ENCODE measurements at regions not wholly inside any gene's neighbourhood (a gene's known extent, or its start where the extent isn't known, plus 50 kb on each side); places are given as distances from the start of the nearest gene placed in this dataset.
"Not testable (repeated sequence)": the region's sequence is repeated elsewhere in the genome, so short reads cannot be mapped to it uniquely, and the experiment has no call there.

DNA sequence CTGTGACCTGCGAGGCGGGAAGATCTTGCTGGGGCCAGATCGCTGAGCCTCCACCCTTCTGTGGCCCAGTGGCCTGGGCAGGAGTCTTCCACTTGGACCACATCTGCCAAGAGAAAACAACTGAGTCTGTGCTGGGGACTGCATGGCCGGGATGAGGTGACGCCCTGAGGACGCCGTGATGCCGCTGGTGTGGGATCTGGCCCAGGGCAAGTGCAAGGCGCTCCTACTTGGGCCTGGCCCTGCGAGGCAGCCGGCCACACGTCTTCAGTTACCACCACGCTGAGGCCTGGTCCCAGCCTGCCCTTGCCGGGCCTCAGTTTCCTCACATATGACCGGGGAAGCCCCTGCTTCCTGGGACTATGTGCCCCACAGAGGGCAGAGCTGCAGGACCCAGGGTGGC is 133.4 kb downstream of the SLC25A46 start:
- Histone ChIP-seq H3K9me3 (no peaks in the 10 kb centered on the region), H3K27me3 (no peaks in the 10 kb centered on the region), H3K36me3 (no peaks in the 10 kb centered on the region), H3K4me1 (no peaks in the 10 kb centered on the region), H3K27ac (no peak overlapping the region), H3K4me3 (no peak overlapping the region)
- DNase-seq (ENCODE audit: low spot score in 2 of 2), result no peak
- TF ChIP-seq, protein P1, sequence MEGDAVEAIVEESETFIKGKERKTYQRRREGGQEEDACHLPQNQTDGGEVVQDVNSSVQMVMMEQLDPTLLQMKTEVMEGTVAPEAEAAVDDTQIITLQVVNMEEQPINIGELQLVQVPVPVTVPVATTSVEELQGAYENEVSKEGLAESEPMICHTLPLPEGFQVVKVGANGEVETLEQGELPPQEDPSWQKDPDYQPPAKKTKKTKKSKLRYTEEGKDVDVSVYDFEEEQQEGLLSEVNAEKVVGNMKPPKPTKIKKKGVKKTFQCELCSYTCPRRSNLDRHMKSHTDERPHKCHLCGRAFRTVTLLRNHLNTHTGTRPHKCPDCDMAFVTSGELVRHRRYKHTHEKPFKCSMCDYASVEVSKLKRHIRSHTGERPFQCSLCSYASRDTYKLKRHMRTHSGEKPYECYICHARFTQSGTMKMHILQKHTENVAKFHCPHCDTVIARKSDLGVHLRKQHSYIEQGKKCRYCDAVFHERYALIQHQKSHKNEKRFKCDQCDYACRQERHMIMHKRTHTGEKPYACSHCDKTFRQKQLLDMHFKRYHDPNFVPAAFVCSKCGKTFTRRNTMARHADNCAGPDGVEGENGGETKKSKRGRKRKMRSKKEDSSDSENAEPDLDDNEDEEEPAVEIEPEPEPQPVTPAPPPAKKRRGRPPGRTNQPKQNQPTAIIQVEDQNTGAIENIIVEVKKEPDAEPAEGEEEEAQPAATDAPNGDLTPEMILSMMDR (IDR thresholded peaks at IDR 0.05), result no peak
- intact Hi-C loops (cut with DNase I), result no loop called here

DNA sequence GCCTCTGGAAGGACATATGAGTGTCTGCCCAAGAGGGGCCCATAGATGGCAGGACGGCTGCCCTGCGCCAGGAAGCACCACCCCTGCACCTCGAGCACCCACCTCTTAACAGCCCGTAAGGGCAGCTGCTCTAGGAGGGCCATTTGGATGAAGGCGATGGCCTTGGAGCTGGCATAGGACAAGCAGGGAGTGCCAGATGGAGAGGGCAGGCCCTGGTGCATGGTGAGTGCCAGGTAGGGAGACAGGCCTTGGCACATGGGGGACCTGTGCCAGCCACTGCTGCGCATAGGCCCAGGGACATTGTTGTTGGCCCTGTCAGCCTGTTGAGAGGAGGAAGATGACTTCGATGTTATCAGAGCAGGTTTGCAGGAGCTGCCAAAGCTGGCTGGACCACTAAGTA is 134.2 kb downstream of the SLC25A46 start:
- no peak overlapping the region for H3K27ac ChIP-seq
- H3K4me3 ChIP-seq, result no peak overlapping the region
- no peaks in the 10 kb centered on the region for H3K36me3 ChIP-seq
- no peaks in the 10 kb centered on the region for H3K4me1 ChIP-seq
- no peaks in the 10 kb centered on the region for H3K27me3 ChIP-seq
- TF ChIP-seq, protein P1 (IDR thresholded peaks at IDR 0.05), result no peak
- no peaks in the 10 kb centered on the region for H3K9me3 ChIP-seq
- intact Hi-C loops (cut with DNase I), result no loop called here
- no peak for DNase-seq (ENCODE audit: low spot score in 2 of 2)

DNA sequence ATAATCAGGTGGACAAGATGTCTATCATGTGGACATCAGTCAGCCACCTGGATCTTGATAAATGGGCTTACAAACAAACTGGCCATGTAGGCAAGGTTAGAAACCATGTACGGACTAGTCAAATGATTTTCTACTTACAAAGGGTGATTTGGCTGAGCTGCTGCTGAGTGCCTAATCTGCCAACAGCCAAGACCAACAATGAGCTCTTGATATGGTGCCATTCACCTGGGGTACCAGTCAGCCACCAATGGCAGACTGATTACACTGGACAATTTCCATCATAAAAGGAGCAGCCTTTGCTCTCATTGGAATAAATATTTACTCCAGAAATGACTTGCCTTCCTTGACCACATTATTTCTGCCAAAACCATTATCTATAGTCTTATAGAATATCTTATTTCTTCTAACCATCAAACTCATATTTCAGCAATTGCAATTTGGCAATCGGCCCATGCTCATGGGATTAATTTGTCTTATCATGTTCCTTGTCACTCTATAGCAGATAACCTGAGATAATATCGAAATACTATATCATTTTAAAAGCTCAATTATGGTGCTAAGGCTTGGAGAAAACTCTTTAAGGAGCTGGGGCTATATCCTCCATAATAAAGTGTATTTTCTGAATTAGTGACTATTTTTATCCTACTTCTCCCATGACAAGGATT is 135.1 kb downstream of the SLC25A46 start:
- no peaks in the 10 kb centered on the region for H3K4me1 ChIP-seq
- no peaks in the 10 kb centered on the region for H3K36me3 ChIP-seq
- DNase-seq (ENCODE audit: low spot score in 2 of 2), result no peak
- H3K4me3 ChIP-seq, result no peak overlapping the region
- intact Hi-C loops (cut with DNase I), result no loop called here
- TF ChIP-seq, protein P1 (IDR thresholded peaks at IDR 0.05), result no peak
- peak overlapping the region in 1 of 2 donors; percentile 44 for H3K27ac ChIP-seq
- H3K27me3 ChIP-seq, result no peaks in the 10 kb centered on the region
- no peaks in the 10 kb centered on the region for H3K9me3 ChIP-seq

DNA sequence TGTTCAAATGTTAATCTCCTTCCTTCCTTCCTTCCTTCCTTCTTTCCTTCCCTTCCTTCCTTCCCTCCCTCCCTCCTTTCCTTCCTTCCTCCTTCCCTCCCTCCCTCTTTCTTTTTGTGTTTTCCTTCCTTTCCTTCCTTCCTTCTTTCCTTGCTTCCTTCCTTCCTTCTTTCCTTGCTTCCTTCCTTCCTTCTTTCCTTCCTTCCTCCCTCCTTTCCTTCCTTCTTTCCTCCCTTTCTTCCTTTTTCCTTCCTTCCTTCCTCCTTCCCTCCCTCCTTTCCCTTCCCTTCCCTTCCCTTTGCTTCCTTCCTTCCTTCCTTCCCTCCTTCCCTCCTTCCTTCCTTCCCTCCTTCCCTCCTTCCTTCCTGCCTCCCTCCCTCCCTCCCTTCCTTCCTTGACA is 136.3 kb downstream of the SLC25A46 start:
- DNase-seq (ENCODE audit: low spot score in 2 of 2); H3K36me3 ChIP-seq; H3K27ac ChIP-seq; H3K4me3 ChIP-seq; H3K27me3 ChIP-seq; intact Hi-C loops (cut with DNase I); H3K9me3 ChIP-seq; H3K4me1 ChIP-seq: not testable (repeated sequence)

- intact Hi-C loops (cut with DNase I), result no loop called here
- TF ChIP-seq, protein P1 (IDR thresholded peaks at IDR 0.05), result no peak
- no peaks in the 10 kb centered on the region for H3K27me3 ChIP-seq
- no peaks in the 10 kb centered on the region for H3K36me3 ChIP-seq
- H3K27ac ChIP-seq, result no peak overlapping the region
- no peaks in the 10 kb centered on the region for H3K9me3 ChIP-seq
- no peak for DNase-seq (ENCODE audit: low spot score in 2 of 2)
- no peaks in the 10 kb centered on the region for H3K4me1 ChIP-seq
- no peak overlapping the region for H3K4me3 ChIP-seq
Measured at GRCh38 chr5:110878115-110878514, 139.3 kb downstream of the SLC25A46 start.

- no peak for DNase-seq (ENCODE audit: low spot score in 2 of 2)
- Histone ChIP-seq H3K9me3 (no peaks in the 10 kb centered on the region), H3K27ac (peak overlapping the region in 1 of 2 donors; percentile 26), H3K36me3 (no peaks in the 10 kb centered on the region), H3K4me3 (no peak overlapping the region), H3K27me3 (no peaks in the 10 kb centered on the region), H3K4me1 (no peaks in the 10 kb centered on the region)
- TF ChIP-seq, protein P1 (IDR thresholded peaks at IDR 0.05), result no peak
- intact Hi-C loops (cut with DNase I), result no loop called here
Measured at GRCh38 chr5:110879675-110880074, 140.9 kb downstream of the SLC25A46 start.

Measured in ascending aorta (tissue), 2 donors.